Sigmoid colon (tissue), 4 donors: ENCODE measurements at regions not wholly inside any gene's neighbourhood (a gene's known extent, or its start where the extent isn't known, plus 50 kb on each side); places are given as distances from the start of the nearest gene placed in this dataset.

ENCODE experiments used
- EP300 ChIP-seq, 4 donors: sonication (generic); formaldehyde crosslinking; IDR thresholded peaks; one replicate each; pipeline ENCODE4 v1.6.1; 2017; ENCODE audit warnings: antibody characterized with exemption in 4 of 4
- POLR2AphosphoS5 ChIP-seq, 4 donors: sonication (generic); formaldehyde crosslinking; IDR thresholded peaks; one replicate each; pipeline ENCODE4 v1.6.1; 2017; ENCODE audit warnings: antibody characterized with exemption in 4 of 4
- TF ChIP-seq, protein P1 (sequence below), 4 experiments: fragments of 450-650 bp in 3 of 4; fragments of 200-600 bp in 1 of 4; IDR thresholded peaks; one replicate each; pipeline ENCODE4 v1.5.1; 2016 to 2019; ENCODE audit warnings: antibody characterized with exemption in 4 of 4, mild to moderate bottlenecking in 3 of 4, moderate library complexity in 2 of 4

DNA sequence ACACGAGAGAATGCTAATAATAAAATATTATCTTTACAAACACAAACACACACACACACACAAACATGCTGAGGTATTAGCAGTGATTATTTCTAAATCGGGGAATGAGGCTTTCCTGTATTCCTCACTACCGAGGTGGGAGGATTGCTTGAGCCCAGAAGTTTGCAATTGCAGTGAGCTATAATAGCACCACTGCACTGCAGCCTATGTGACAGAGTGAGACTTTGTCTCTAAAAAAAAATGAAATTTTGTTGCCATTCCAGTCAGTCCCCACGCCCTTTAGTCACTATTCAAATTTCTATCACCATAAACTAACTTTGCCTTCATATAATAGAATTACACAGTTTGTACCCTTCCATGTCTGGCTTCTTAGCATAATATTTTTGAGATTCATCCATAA is 456.5 kb upstream of the CPEB2 start:
- TF ChIP-seq POLR2AphosphoS5 (IDR thresholded peaks at IDR 0.05), result no peak
- TF ChIP-seq, protein P1, sequence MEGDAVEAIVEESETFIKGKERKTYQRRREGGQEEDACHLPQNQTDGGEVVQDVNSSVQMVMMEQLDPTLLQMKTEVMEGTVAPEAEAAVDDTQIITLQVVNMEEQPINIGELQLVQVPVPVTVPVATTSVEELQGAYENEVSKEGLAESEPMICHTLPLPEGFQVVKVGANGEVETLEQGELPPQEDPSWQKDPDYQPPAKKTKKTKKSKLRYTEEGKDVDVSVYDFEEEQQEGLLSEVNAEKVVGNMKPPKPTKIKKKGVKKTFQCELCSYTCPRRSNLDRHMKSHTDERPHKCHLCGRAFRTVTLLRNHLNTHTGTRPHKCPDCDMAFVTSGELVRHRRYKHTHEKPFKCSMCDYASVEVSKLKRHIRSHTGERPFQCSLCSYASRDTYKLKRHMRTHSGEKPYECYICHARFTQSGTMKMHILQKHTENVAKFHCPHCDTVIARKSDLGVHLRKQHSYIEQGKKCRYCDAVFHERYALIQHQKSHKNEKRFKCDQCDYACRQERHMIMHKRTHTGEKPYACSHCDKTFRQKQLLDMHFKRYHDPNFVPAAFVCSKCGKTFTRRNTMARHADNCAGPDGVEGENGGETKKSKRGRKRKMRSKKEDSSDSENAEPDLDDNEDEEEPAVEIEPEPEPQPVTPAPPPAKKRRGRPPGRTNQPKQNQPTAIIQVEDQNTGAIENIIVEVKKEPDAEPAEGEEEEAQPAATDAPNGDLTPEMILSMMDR (IDR thresholded peaks at IDR 0.05), result no peak
- no peak for TF ChIP-seq EP300 (IDR thresholded peaks at IDR 0.05)
